Stromal cell of bone marrow (primary cell): ENCODE measurements at regions not wholly inside any gene's neighbourhood (a gene's known extent, or its start where the extent isn't known, plus 50 kb on each side); places are given as distances from the start of the nearest gene placed in this dataset.
"Not testable (repeated sequence)": the region's sequence is repeated elsewhere in the genome, so short reads cannot be mapped to it uniquely, and the experiment has no call there.

ENCODE experiments used
- DNase-seq: peaks from one replicate; pipeline ENCODE4 v3.0.0-alpha.2; 2012; ENCODE audit warnings: low read depth

DNA sequence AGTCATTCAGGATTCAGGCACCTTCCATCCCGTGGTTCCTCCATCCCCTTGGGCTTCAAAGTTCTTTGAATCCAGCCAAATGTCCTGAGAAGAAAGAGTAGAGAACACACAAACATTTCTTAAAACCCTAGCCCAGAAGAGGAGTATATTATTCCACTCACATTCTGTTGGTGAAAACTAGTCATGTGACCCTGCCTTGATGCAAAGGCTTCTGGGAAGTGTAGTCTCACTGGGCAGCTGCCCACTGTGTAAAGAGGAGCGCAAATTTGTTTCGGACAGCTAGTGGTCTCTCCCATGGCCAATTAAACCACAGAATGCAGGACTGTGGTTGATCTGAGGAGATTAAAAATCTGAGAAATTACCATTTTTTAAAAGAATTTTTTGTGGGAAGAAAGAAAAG, 304.4 kb downstream of the SUCLA2 start:
- no peak for DNase-seq

DNA sequence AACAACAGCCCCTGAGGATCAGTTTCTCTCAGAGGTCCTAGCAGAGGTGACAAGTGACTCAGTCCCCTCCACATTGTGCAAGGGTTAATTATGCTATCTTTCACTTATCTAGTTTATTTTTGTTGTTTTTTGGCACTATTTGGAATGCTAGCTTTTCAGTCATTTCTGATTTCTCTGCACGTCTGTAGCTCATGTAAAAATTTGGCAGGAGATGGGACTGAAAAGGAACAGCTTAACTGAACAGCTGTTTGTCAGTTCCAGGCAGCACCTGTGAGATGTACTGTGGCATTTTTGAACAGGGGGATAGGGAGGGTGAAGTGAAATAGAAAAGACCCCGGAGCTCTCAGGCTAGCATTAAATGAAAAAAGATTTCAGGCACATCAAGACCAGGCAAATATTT, 313.5 kb downstream of the SUCLA2 start:
- DNase-seq, result no peak

DNA sequence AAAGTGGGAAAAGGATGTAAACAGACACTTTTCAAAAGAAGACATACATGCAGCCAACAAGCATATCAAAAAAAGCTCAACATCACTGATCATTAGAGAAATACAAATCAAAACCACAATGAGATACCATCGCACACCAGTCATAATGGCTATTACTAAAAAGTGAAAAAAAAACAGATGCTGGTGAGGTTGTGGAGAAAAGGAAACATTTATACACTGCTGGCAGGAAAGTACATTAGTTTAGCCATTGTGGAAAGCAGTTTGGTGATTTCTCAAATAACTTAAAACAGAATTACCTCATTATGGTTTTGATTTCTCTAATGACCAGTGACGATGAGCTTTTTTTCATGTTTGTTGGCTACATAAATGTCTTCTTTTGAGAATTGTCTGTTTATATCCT, 315.9 kb downstream of the SUCLA2 start:
- not testable (repeated sequence) for DNase-seq

DNA sequence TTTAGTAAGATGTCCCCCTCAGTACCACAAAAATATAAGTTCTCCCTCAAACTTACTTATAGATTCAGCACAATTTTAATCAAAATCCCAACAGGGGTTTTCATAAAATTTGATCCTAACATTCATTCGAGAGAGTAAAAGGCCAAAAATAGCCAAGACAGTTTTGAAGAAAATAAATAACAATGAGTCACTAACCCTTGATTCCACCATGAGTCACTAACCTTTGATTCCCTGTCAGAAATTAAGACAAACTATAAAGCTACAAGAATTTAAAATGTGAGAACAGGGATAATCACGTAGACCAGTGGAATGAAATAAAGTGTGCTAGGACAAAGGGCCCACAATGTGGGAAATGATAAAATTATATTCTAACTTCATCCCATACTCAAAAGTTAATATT, 320.3 kb downstream of the SUCLA2 start:
- DNase-seq, result peak; percentile 17

DNA sequence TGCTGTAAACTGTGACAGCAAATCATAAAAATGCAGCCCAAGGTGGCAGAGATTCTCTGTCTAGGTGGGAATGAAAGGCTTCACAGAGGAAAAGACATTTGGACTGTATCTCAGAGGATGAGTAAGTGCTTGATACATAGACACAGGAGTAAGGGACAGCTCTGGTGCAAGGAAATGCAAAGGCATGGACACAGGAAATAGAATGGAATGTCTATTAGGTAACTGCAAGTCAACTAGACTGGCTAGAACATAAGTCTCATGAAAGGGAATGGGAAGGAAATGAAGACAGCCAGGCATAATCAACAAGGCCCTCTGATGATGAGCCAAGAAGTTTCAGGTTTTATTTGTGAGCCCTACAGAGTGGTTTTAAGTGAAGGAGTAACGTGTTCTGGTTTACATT, 321.7 kb downstream of the SUCLA2 start:
- no peak for DNase-seq

DNA sequence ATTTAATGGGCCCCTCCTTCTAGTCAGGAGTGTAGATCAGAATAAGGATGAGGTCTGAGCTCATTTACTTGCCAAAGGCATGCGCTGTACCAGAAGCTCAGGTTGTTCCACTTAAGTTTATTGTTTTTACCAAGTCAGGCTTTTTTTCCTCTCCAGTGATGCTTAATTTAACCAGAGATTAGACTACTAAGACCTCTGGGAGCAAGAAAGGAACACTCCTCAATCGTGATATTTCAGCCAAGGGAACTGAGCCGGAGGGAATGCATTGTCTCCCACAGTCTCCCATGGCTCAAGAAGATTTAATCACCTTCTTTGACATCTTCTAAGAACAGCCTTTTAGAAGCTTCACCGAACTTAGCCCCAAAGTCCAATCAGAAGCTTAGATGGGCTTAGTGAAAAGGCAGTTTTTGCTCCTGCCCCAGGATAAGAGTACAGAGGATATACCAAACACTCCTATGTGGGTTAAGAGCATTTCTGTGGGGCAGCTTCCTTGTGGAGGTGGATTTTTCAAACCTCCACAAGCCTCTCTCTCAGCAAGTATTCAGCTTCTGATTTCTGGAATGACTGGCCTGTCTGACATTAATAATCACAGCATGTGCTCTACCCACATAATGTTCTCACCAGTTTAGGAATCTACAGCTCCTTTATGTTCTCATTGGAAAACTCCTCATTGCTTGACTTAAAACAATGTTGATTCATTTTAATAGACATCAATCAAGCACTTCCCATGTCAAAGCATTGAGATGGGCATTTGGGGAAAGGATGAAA, 322.7 kb downstream of the SUCLA2 start:
- DNase-seq, result no peak

DNA sequence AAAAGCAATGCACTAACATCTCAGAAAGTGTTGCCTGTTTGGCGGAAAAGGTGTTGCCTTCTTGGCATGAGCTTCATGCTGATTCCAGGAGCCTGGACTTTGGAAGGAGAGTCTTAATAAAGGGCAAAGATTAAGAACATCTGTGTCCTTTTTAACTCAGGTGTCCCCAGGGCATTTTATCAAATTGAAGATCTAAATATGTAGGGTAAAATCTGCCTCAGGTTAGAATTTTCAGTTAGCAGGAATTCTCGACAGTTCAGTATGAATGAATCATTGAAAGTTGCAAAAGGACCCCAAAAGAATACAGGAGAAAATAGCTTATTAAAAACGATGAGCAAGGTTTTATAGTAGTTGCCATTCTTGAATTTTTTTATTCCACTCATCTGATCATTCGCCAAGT, 325.2 kb downstream of the SUCLA2 start:
- no peak for DNase-seq

DNA sequence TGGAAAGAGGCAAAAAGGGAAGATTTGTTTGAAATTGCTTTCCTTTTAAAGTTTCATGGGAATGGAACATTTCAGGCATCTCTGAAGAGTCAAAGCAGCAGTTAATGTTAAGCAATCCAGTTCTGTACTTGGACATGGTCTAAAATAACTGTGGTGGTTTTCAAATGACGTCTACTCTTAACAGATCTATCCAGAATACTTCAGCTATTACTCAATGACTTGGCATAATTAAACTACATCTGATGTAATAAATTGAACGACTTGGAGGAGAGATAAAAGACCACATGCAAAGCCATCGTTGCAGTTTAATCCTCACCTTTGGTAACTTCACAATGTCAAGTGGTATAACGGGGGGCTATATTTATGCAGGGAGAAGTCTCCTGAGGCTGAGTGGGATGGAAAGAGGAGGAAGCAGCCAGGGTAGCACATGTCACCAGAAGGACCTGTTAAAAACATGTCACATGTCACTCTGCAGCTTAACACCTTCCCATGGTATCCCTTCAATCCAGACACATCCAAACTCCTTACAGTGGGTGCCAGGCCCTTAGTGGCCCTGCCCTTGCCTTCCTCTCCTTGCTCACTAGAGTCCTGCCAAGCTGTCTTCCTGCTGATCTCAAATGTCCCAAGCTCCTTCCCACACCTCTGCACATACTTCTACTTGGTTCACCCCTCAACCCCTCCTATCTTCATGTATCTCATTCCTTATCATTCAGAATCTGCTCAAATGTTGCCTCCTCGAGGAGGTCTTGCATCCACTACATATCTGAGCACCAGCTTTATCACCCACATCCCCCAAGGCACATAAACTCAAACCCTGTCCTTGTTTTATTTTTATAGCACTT, 327.8 kb downstream of the SUCLA2 start:
- peak; percentile 72 for DNase-seq

DNA sequence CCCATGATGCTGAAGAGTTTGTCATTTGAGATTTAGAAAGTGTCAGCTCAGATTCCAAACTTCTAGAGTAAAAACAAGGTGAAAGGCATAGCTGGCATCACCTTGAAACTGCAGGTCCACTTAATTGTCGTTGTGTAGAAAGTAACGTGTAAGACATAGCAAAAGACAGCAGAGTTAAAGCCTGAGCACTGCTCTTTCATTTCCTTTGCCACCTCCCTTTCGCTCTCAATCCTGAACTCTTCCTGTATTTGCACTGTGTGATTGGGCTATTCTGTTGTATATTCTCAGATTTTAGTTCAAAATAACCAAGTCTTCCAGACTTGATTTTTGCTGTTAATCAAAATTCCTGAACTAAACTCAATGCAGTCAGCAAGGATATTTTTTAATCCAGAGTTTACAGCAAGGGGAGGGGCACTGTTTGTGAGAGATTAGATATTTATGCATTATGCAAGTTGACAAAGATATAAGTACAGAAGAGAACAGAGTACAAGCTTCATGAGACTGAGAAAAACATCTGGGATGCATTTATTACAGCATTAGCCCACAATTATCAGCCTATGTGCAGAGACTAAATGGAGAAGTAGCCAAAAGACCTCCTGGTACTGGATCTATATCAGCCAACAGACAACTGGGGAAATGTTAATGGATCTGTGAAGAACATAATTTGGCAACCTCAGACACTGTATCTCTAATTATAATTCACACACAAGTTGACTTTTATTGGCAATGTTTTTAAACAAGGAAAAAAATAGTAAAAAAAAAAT, 328.6 kb downstream of the SUCLA2 start:
- no peak for DNase-seq

DNA sequence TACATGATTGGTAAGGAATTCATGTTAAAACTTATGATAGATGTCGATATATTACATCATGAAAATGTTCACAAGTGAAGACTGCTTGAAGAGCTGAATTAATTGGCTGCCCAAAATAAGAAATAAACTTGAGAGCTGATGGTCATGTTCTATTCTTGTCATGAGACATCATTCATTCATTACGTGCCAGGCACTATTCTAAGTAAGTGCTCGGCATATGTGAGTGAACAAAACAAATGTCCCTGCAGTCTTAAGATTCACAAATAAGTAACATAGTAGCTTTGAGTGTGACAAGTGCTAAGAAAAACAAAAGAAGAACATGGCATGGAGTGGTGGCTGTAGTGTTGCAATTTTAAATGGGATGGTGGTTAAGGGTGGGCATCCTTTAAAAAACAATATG, 329.3 kb downstream of the SUCLA2 start:
- no peak for DNase-seq

DNA sequence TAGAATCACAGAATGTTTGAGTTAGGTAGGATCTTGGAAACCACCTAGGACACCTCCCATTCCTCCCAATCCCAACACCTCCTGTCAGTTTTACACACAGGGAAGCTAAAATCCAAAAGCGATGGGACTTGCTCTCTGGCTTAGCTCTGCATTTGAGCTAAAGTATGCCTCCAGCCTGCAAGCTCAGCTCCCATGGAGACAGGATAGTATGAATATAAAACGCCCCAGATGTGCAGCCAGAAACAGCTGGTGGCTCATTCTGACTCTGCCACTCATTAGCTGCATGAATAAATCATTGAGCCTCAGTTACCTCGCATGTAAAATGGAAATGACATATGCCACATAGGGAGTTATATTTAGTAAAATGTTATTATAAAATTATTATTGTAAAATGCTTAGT, 336.0 kb downstream of the SUCLA2 start:
- no peak for DNase-seq

DNA sequence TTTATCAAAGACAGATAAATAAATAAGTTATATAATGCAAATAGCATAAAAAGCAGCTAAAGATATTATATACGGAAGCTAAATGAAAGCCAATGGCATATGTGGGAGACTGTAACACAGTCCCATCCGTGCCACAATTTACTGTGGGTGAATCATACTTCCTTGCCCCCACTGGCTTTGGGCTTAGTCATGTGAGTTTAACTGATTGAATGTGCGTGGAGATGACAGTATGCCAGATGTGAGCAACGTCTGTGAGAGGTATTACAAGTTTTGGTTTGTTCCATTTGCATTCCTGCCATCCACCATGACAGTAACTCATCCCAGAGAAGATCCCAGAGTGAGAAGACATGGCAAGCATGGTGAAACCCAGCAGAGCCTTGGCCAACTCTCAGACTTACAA, 340.0 kb downstream of the SUCLA2 start:
- DNase-seq, result peak; percentile 36

DNA sequence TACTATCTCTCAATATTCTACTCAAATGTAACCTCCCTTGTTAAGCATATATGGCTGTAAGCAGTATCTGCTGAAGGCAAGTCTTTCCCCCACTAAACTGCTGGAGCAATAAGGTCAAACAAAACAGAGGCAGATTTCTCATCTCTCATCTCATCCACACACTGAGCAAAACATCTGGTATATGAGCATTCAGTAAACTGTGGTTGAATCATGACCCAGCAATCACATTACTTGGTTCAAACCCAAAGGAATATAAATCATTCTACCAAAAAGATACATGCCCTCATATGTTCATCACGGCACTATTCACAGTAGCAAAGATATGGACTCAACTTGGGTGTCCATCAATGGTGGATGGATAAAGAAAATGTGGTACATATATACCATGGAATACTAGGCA, 344.4 kb downstream of the SUCLA2 start:
- no peak for DNase-seq

DNA sequence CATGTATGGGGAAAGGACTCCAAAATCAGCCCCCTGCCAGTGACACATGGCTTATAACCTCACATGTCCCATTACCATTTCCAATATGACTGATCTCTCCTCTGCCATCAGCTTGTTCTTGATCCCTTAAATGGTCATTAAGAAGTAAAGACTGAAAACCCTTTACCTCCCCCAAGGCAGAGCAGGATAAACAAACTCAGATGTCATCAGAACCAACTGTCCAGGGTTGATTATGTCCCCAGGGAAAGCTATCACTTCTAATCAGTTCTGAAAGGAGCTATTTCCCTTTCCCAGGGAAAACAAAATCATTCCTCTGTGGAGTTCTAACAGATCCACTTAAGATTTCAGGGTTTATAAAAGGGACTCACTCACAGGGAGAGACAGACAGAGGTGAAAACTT, 350.9 kb downstream of the SUCLA2 start:
- DNase-seq, result no peak

DNA sequence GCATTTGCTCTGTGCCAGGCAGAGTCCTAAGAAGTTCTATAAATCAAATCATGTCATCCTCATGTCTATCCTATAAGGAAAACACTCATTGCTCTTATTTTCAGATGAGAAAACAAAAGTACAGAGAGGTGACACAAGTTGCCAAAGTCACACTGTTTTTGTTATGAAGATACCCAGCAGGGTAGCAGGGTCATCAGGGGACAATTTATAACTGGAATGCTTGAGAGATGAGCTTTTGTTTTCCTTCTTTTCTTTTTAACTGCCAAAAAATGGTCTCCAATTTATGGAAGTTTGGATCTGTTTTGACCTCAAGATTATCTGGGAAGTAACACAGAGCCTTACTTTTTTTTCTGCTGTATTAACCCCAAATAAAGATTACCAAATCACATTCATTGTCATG, 354.1 kb downstream of the SUCLA2 start:
- DNase-seq, result no peak

DNA sequence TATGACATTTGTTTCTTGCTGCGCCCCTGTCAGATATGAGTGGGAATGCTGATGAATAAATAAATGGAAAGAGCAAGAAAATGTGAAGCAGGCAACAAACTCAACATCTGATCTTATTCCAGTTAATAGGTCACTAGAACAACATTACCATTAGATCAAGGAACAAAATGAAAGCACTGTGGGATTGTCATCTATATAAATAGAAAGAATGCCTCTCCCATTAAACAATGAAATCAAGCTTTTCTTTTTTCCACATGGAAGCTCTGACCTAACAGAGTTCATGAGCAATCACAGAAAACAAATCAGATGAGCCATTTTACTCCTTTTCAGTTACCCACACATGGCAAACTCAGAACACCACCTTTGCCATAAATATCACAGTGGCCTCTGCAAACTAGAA, 354.8 kb downstream of the SUCLA2 start:
- DNase-seq, result no peak

DNA sequence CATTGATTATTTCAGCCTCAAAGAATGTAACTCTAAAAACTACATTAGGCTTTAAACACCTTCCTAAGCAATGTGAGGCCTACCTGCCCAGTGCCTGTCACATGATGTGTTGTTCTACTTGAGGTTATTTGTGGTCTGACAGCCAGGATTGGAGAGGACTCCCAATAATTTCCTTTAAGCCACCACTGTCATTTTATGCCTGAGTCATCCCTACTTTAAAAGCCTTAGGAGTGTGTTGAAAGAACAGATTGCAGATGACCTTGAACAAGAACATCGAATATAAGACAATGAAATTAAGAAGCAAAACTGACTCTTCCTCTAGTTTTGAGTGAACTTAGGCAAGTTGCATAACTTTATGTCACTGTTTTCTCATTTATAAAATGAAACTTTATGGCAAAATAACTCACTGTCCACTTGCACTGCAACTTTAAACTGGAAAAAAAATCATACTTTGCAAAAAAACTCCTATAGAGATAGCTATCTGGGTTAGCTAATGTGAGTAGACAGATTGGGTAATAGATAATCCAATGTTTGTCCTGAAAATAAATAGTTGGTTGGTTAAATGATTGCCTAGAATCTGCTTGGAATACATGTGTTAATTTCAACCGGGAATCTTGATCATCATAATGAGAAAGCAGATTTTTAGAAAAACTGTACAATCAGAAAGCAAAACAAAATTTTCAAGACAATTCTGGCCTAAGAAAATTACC, 361.2 kb downstream of the SUCLA2 start:
- no peak for DNase-seq

DNA sequence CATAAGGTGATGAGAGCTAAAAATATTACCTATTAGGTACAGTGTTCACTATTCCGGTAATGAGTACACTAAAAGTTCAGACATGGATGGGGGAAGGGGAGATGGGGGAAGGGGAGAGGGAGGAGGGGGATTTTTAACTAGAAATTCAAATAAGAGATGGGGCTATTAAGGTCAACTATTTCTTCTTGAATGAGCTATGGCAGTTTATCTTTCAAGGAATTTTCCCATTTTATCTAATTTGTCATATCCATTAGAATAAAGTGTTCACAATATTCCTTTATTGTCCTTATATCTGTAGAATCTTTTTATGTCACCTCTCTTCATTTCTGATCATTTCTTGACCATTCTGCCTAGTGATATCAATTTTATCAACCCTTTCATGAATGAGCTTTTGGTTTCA, 362.4 kb downstream of the SUCLA2 start:
- no peak for DNase-seq

DNA sequence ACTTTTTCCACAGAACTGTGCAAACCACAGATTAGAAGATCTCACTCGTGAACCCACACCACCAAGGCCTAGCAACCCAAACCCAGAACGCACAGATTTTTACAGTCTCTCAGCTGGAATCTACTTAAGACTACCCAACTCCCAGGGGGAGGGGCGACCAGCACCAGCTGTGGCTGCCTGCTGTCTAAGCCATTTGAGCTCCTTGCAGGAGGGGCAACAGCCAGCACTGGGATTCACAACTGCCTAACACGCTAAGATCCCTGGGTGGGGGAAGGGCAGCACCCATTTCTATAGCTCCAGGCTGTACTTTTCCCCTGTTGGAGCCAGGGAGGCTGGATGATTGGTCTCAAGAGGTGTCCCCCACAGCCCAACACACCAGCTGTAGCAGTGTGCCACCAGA, 368.8 kb downstream of the SUCLA2 start:
- no peak for DNase-seq

DNA sequence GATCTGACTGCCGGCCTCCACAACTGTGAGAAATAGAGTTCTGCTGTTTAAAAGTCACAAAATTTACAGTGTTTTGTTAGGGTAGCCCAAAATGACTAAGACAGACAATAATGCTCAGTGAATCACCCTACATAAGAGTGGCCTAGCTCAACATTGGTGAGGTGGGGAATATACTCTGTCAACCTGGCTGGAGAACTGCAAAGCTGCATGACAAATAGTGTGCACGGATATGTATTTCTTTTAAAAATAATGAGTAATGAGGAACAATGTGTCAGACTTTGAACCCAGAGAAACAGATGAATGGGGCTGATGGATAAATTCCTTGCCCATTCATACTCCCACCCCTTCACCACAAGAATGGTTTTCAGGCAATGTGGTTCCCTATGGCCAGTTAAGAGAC, 372.4 kb downstream of the SUCLA2 start:
- DNase-seq, result peak; percentile 22

DNA sequence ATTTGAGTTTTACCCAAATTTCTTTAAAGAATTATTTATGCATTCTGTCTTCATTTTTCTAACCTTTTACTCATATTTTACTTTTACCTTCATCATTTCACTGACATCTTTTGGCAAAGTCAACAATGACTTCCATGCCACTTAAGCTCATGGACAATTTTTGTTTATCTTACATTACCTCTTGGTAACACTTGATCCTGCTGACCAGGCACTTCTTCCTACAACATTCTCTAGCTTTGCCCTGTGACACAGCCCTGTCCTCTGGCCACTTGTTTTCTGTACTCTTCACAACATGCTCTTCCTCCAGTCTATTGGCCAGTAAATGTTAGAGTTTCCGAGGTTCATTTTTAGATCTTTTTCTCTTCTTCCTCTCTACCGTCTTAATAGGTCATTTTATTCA, 377.2 kb downstream of the SUCLA2 start:
- DNase-seq, result no peak

DNA sequence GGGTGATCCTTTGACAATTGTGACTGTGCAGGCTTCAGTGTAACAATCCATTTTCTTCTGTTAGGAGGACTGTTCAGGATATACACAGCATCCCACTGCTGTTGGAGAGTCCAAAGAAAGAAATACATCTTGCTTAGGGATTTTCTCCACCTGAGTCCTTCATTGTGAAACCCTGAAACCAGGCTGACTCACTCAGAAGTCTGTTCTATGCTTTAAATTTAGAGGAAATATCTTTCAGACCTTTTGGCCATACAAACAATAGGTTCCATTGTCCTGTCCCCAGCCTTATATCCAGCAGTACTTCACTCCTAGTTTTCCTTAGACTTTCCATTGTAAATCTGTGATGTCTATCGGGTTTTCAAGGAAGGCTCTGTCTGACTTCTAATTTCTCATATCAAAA, 379.1 kb downstream of the SUCLA2 start:
- DNase-seq, result no peak
